ENCODE measurements at regions not wholly inside any gene's neighbourhood (a gene's known extent, or its start where the extent isn't known, plus 50 kb on each side); places are given as distances from the start of the nearest gene placed in this dataset.

GRCh38 chr2:58908501-58909154 is 667.5 kb upstream of the FANCL start:
- H3K27ac ChIP-seq (replicated peaks): no peak overlapping the region
- H3K27me3 ChIP-seq (ENCODE audit: insufficient read depth, poor library complexity, severe bottlenecking): no peaks in the 10 kb centered on the region
- TF ChIP-seq SPI1 (IDR thresholded peaks at IDR 0.05; ENCODE audit: borderline replicate concordance, low read depth) (no peak), REST (IDR thresholded peaks at IDR 0.05; ENCODE audit: insufficient replicate concordance, low read depth) (no peak), POLR2AphosphoS5 (IDR thresholded peaks at IDR 0.05; ENCODE audit: low read depth) (no peak), CTCF (IDR thresholded peaks at IDR 0.05; ENCODE audit: insufficient read depth, low read length) (no peak), GABPA (IDR thresholded peaks at IDR 0.05; ENCODE audit: low read depth) (no peak)
- no peak overlapping the region for H3K4me3 ChIP-seq (replicated peaks; ENCODE audit: insufficient read depth, low read length)
- DNase-seq (ENCODE audit: low read depth in 1 of 2, low spot score in 1 of 2): no peak

DNA sequence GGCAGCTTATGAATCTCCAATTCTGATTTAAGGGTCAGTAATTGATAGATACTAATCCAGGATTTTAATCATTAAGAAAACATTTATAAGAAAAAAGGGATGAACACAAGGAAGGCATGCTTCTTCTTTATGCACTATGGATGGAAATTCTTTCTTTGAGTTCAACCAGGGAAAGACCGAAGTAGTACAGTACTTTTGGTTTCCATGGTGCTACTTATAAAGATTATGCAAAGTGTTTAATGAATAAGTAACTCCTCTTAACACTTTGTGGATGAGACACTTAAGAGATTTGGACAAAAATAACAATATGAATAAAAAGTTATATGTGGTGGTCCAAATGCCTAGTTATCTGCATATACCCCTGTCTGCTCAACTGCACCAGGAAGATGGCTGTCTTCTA is 666.5 kb upstream of the FANCL start:
- Histone ChIP-seq H3K4me3 (replicated peaks; ENCODE audit: insufficient read depth, low read length) (no peak overlapping the region), H3K27ac (replicated peaks) (no peak overlapping the region), H3K27me3 (ENCODE audit: insufficient read depth, poor library complexity, severe bottlenecking) (no peaks in the 10 kb centered on the region)
- TF ChIP-seq SPI1 (IDR thresholded peaks at IDR 0.05; ENCODE audit: borderline replicate concordance, low read depth) (no peak), REST (IDR thresholded peaks at IDR 0.05; ENCODE audit: insufficient replicate concordance, low read depth) (no peak), POLR2AphosphoS5 (IDR thresholded peaks at IDR 0.05; ENCODE audit: low read depth) (no peak), GABPA (IDR thresholded peaks at IDR 0.05; ENCODE audit: low read depth) (no peak), CTCF (IDR thresholded peaks at IDR 0.05; ENCODE audit: insufficient read depth, low read length) (no peak)
- DNase-seq (ENCODE audit: low read depth in 1 of 2, low spot score in 1 of 2): no peak

DNA sequence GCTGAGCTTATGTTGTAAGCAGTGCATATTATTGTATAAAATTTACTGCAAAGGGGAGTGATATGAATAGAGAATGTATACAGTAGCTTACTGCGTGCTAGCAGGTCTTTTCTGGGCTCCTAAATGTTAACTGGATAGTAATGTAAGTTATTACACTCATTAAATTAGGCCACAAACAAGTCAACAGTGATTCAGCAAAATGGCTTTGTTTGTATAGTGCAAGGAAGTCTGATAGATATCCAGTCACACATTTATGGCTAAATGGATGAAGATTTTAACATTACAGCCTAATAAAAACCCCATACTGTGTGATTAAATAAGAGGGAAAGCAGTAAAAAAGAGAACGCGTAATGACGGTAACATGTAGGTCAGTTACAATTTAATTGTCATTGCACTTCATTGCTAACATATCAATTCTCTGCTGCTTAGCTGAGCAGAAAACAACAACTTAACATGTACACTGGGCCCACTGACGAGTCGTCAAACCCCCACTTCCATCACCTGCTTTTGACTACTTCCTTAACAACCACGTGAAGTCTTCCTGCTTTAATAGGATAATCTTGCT is 665.0 kb upstream of the FANCL start:
- H3K27me3 ChIP-seq (ENCODE audit: insufficient read depth, poor library complexity, severe bottlenecking): no peaks in the 10 kb centered on the region
- no peak overlapping the region for H3K27ac ChIP-seq (replicated peaks)
- TF ChIP-seq CTCF (IDR thresholded peaks at IDR 0.05; ENCODE audit: insufficient read depth, low read length) (no peak), POLR2AphosphoS5 (IDR thresholded peaks at IDR 0.05; ENCODE audit: low read depth) (no peak), REST (IDR thresholded peaks at IDR 0.05; ENCODE audit: insufficient replicate concordance, low read depth) (no peak), GABPA (IDR thresholded peaks at IDR 0.05; ENCODE audit: low read depth) (no peak), SPI1 (IDR thresholded peaks at IDR 0.05; ENCODE audit: borderline replicate concordance, low read depth) (no peak)
- DNase-seq (ENCODE audit: low read depth in 1 of 2, low spot score in 1 of 2): no peak
- no peak overlapping the region for H3K4me3 ChIP-seq (replicated peaks; ENCODE audit: insufficient read depth, low read length)

Measured in HL-60 (cell line).